ENCODE measurements at regions not wholly inside any gene's neighbourhood (a gene's known extent, or its start where the extent isn't known, plus 50 kb on each side); places are given as distances from the start of the nearest gene placed in this dataset.

DNA sequence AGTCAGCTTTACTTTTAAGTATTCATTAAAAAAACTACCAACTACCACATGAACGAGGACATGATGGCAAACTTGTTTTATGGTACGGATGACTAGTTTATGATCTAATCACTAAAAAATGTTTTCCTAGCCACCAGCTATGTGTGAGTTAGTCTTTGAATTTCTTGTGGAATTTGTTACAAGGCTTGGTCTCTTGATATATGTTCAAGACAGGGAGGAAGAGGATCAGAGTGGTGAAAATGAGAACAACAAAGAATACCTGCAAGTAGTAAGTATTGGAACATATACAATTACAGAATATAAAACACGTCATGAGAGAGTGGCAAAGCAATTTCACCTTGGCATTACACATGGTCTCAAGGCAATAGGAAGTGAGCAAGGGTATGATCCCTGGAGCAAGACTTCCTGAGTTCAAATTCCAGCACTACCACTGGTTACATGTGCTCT, 548.6 kb upstream of the TLE4 start:
- Histone ChIP-seq H3K4me3 (replicated peaks in 1 of 3; ENCODE audit: insufficient read depth in 1 of 3, low read depth in 1 of 3, low read length in 3 of 3) (no peak overlapping the region), H3K9ac (replicated peaks; ENCODE audit: extremely low read depth, insufficient read depth, low read length) (peak overlapping the region; percentile 43), H3K27me3 (ENCODE audit: control insufficient read depth in 2 of 2, insufficient read depth in 2 of 2, low read length in 2 of 2) (no peaks in the 10 kb centered on the region), H3K79me2 (ENCODE audit: control insufficient read depth, insufficient read depth, low read length) (no peaks in the 10 kb centered on the region), H3K36me3 (ENCODE audit: control insufficient read depth in 2 of 2, extremely low read depth in 1 of 2, insufficient read depth in 2 of 2, low read length in 2 of 2) (no peaks in the 10 kb centered on the region), H3K4me1 (ENCODE audit: control insufficient read depth, extremely low read depth, insufficient read depth, low read length) (peaks cover 19% of the 10 kb centered on the region), H3K4me2 (ENCODE audit: insufficient read depth, low read length) (peak overlapping the region; percentile 69), H3K9me1 (replicated peaks; ENCODE audit: control insufficient read depth, extremely low read depth, insufficient read depth, low read length) (no peaks in the 10 kb centered on the region), H3K27ac (ENCODE audit: insufficient read depth, low read depth, low read length) (peak overlapping the region; percentile 90), H2AFZ (ENCODE audit: low read depth, low read length) (peak overlapping the region; percentile 2), H3K9me3 (replicated peaks; ENCODE audit: control insufficient read depth, insufficient read depth, low read length) (no peaks in the 10 kb centered on the region), H4K20me1 (replicated peaks; ENCODE audit: control insufficient read depth, extremely low read depth, insufficient read depth, low read length) (no peaks in the 10 kb centered on the region)
- FAIRE-seq (peak; percentile 76), DNase-seq (ENCODE audit: low read depth, low spot score) (peak; percentile 79)
- intact Hi-C loops (cut with micrococcal nuclease): loop anchor here (1.0 kb wide), 1 partner anchor 9 kb away; no protein-coding TSS in a partner anchor
- dilution Hi-C loops (cut with MboI; ENCODE audit: extremely low pct_ligation_motif_present, low sequenced_read_pairs): no loop called here
- TF ChIP-seq CTCF (IDR thresholded peaks at IDR 0.05; ENCODE audit: extremely low read depth in 1 of 2, insufficient read depth in 1 of 2, low read depth in 1 of 2, low read length in 2 of 2) (no peak), GATA2 (IDR thresholded peaks at IDR 0.05; ENCODE audit: insufficient read depth, insufficient read length, low read depth, low read length) (peak; percentile 32), FOS (IDR thresholded peaks at IDR 0.05; ENCODE audit: borderline replicate concordance, insufficient read depth, low read length) (no peak), MAX (IDR thresholded peaks at IDR 0.05; ENCODE audit: insufficient read depth, insufficient read length) (no peak), EZH2 (IDR thresholded peaks at IDR 0.05; ENCODE audit: borderline replicate concordance, low read depth, low read length, severe bottlenecking) (no peak), JUN (IDR thresholded peaks at IDR 0.05; ENCODE audit: borderline replicate concordance, insufficient read depth, insufficient read length, low read depth) (peak; percentile 77), POLR2AphosphoS5 (IDR thresholded peaks at IDR 0.05; ENCODE audit: insufficient read depth, low read depth, low read length) (no peak), MYC (IDR thresholded peaks at IDR 0.05; ENCODE audit: low read depth, low read length) (peak; percentile 62), POLR2A (IDR thresholded peaks at IDR 0.05; ENCODE audit: low read depth, low read length) (no peak)
- BruUV-seq (replicated peaks): no TSS peak
- CTCF ChIA-PET: interaction anchor here (0.7 to 1.2 kb wide), 4 partner anchors 9 to 105 kb away, joined by 3 to 6 read pairs (median 4); no protein-coding TSS in a partner anchor
- POLR2A ChIA-PET: interaction anchor here (1.2 kb wide), 1 partner anchor 9 kb away, joined by 5 read pairs; no protein-coding TSS in a partner anchor
